Thyroid gland (tissue), 4 donors: ENCODE measurements at regions not wholly inside any gene's neighbourhood (a gene's known extent, or its start where the extent isn't known, plus 50 kb on each side); places are given as distances from the start of the nearest gene placed in this dataset.

ENCODE experiments used
- DNase-seq, 2 donors: peaks; one replicate each; pipeline ENCODE4 v3.0.0-alpha.2; 2019
- H3K27ac ChIP-seq, 3 donors: fragments of 200-600 bp; sonication (generic); 1 replicate in 2 of 3; 2 replicates in 1 of 3; pipeline ENCODE4 v1.5.1; 2016 to 2019; ENCODE audit warnings: mild to moderate bottlenecking in 1 of 3, moderate library complexity in 1 of 3
- H3K27me3 ChIP-seq: fragments of 200-600 bp; sonication (generic); one replicate; pipeline ENCODE4 v1.5.1; 2019
- H3K36me3 ChIP-seq, 2 donors: fragments of 200-600 bp; sonication (generic); one replicate each; pipeline ENCODE4 v1.5.1; 2016 to 2019
- H3K4me1 ChIP-seq, 2 donors: fragments of 200-600 bp; sonication (generic); one replicate each; pipeline ENCODE4 v1.5.1; 2017 to 2019
- H3K4me3 ChIP-seq, 3 donors: fragments of 200-600 bp; sonication (generic); replicated peaks in 1 of 3; 1 replicate in 2 of 3; 2 replicates in 1 of 3; pipeline ENCODE4 v1.5.1; 2016; ENCODE audit warnings: mild to moderate bottlenecking in 1 of 3
- H3K9me3 ChIP-seq: fragments of 200-600 bp; sonication (generic); one replicate; pipeline ENCODE4 v1.5.1; 2017
- CTCF ChIP-seq, 6 experiments: fragments of 200-600 bp in 3 of 6; fragments of 450-650 bp in 3 of 6; sonication (generic) in 3 of 6; IDR thresholded peaks; one replicate each; pipeline ENCODE4 v1.5.1; 2016 to 2019; ENCODE audit warnings: antibody characterized with exemption in 6 of 6, mild to moderate bottlenecking in 2 of 6, inconsistent platforms in 1 of 6, moderate library complexity in 1 of 6
- POLR2A ChIP-seq, 2 donors: fragments of 450-650 bp; IDR thresholded peaks; one replicate each; pipeline ENCODE4 v1.6.1; 2017; ENCODE audit warnings: antibody characterized with exemption in 2 of 2, mild to moderate bottlenecking in 2 of 2, moderate library complexity in 1 of 2
- WGBS, 2 donors: methylation state at CpG; one replicate each; pipeline ENCODE4 v1.1.5; 2017; 5-methylcytosine and 5-hydroxymethylcytosine counted together
- intact Hi-C: fragments of 100-400 bp; cut with DNase I; formaldehyde crosslinking; loops from one replicate; pipeline ENCODE4 v1.15.1; 2023

- Histone ChIP-seq H3K27ac (no peak overlapping the region), H3K9me3 (no peaks in the 10 kb centered on the region), H3K4me1 (peaks cover 0 to 4% of the 10 kb centered on the region in 2 donors), H3K27me3 (no peaks in the 10 kb centered on the region), H3K36me3 (no peaks in the 10 kb centered on the region), H3K4me3 (no peak overlapping the region)
- no peak for TF ChIP-seq POLR2A (IDR thresholded peaks at IDR 0.05)
- TF ChIP-seq CTCF (IDR thresholded peaks at IDR 0.05), result no peak
- no peak for DNase-seq
- intact Hi-C loops, result no loop called here
Observed at GRCh38 chr10:31741473-31741872, 187.2 kb downstream of the ARHGAP12 start.

GRCh38 chr10:31739711-31740110 is 188.9 kb downstream of the ARHGAP12 start:
- H3K9me3 ChIP-seq, result no peaks in the 10 kb centered on the region
- no peak overlapping the region for H3K27ac ChIP-seq
- no peaks in the 10 kb centered on the region for H3K27me3 ChIP-seq
- TF ChIP-seq POLR2A (IDR thresholded peaks at IDR 0.05) (no peak), CTCF (IDR thresholded peaks at IDR 0.05) (no peak)
- H3K36me3 ChIP-seq, result no peaks in the 10 kb centered on the region
- intact Hi-C loops, result no loop called here
- no peaks in the 10 kb centered on the region for H3K4me1 ChIP-seq
- no peak overlapping the region for H3K4me3 ChIP-seq
- no peak for DNase-seq
- WGBS, 2 donors, result 60 to 81% methylated on average over 1 of the region's 1 CpG

- no peaks in the 10 kb centered on the region for H3K4me1 ChIP-seq
- TF ChIP-seq POLR2A (IDR thresholded peaks at IDR 0.05) (no peak), CTCF (IDR thresholded peaks at IDR 0.05) (no peak)
- no peaks in the 10 kb centered on the region for H3K36me3 ChIP-seq
- WGBS, 2 donors, result 80 to 89% methylated on average over 2 of the region's 2 CpGs
- H3K4me3 ChIP-seq, result no peak overlapping the region
- no peaks in the 10 kb centered on the region for H3K9me3 ChIP-seq
- intact Hi-C loops, result no loop called here
- no peak for DNase-seq
- no peak overlapping the region for H3K27ac ChIP-seq
- no peaks in the 10 kb centered on the region for H3K27me3 ChIP-seq
Observed at GRCh38 chr10:31739146-31739545, 189.5 kb downstream of the ARHGAP12 start.

- Histone ChIP-seq H3K4me3 (no peak overlapping the region), H3K27ac (no peak overlapping the region), H3K36me3 (no peaks in the 10 kb centered on the region), H3K27me3 (no peaks in the 10 kb centered on the region), H3K4me1 (no peaks in the 10 kb centered on the region), H3K9me3 (no peaks in the 10 kb centered on the region)
- intact Hi-C loops, result no loop called here
- DNase-seq, result no peak
- TF ChIP-seq POLR2A (IDR thresholded peaks at IDR 0.05), result no peak
- no peak for TF ChIP-seq CTCF (IDR thresholded peaks at IDR 0.05)
- 93 to 95% methylated on average over 1 of the region's 1 CpG for WGBS, 2 donors
Observed at GRCh38 chr10:31731711-31732110, 196.9 kb downstream of the ARHGAP12 start.

- Histone ChIP-seq H3K27me3 (no peaks in the 10 kb centered on the region), H3K4me1 (no peaks in the 10 kb centered on the region), H3K4me3 (no peak overlapping the region), H3K36me3 (no peaks in the 10 kb centered on the region), H3K27ac (no peak overlapping the region), H3K9me3 (no peaks in the 10 kb centered on the region)
- 88 to 93% methylated on average over 3 of the region's 3 CpGs for WGBS, 2 donors
- no peak for DNase-seq
- intact Hi-C loops, result no loop called here
- no peak for TF ChIP-seq POLR2A (IDR thresholded peaks at IDR 0.05)
- TF ChIP-seq CTCF (IDR thresholded peaks at IDR 0.05), result no peak
Observed at GRCh38 chr10:31730776-31731175, 197.9 kb downstream of the ARHGAP12 start.
